Stomach smooth muscle (tissue), 2 donors: ENCODE measurements at regions not wholly inside any gene's neighbourhood (a gene's known extent, or its start where the extent isn't known, plus 50 kb on each side); places are given as distances from the start of the nearest gene placed in this dataset.
"Not testable (repeated sequence)": the region's sequence is repeated elsewhere in the genome, so short reads cannot be mapped to it uniquely, and the experiment has no call there.

Experiments
- H3K27ac ChIP-seq: one replicate; pipeline ENCODE4 v1.7.0; 2013; ENCODE audit warnings: mild to moderate bottlenecking, low read length, inconsistent platforms
- H3K27me3 ChIP-seq, 2 donors: one replicate each; pipeline ENCODE4 v1.7.0; 2013; ENCODE audit warnings: low read length in 2 of 2; ENCODE audit not compliant: insufficient read depth in 2 of 2, control insufficient read depth in 1 of 2
- H3K36me3 ChIP-seq, 2 donors: one replicate each; pipeline ENCODE4 v1.7.0; 2013; ENCODE audit warnings: low read length in 2 of 2; ENCODE audit not compliant: control insufficient read depth in 2 of 2, insufficient read depth in 2 of 2
- H3K4me1 ChIP-seq: one replicate; pipeline ENCODE4 v1.7.0; 2013; ENCODE audit warnings: low read length; ENCODE audit not compliant: control insufficient read depth, insufficient read depth
- H3K4me3 ChIP-seq, 2 donors: one replicate each; pipeline ENCODE4 v1.7.0; 2013; ENCODE audit warnings: low read length in 2 of 2
- H3K9ac ChIP-seq, 2 donors: one replicate each; pipeline ENCODE4 v1.7.0; 2013; ENCODE audit warnings: low read length in 2 of 2, mild to moderate bottlenecking in 1 of 2
- H3K9me3 ChIP-seq, 2 donors: one replicate each; pipeline ENCODE4 v1.7.0; 2013; ENCODE audit warnings: low read length in 2 of 2; ENCODE audit not compliant: control insufficient read depth in 2 of 2
- donor health status: healthy.
- donor health status: Pancreatic carcinoma.

DNA sequence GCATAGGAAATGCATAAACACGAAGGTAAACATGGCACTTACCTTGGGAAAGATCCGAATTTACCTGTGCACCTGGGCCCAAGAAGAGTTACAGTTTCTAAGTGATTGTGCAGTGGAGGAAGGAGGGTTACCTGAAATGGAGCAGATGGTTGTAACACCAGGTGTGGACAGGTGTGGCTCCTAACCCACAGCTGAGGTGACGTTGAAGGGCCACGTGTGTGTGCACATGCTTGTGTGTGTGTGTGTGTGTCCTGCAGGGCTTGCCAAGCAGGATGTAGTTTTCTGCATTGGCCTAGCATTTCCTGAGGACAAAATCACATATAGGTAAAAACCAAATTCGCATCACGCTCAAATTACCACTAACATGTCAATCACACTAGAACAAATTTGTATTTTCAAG is 240.8 kb downstream of the ANKRD60 start:
- H3K9ac ChIP-seq, result no peak overlapping the region
- no peaks in the 10 kb centered on the region for H3K4me1 ChIP-seq
- H3K9me3 ChIP-seq, result peaks cover 0 to 2% of the 10 kb centered on the region in 2 donors
- H3K4me3 ChIP-seq, result no peak overlapping the region
- no peaks in the 10 kb centered on the region for H3K27me3 ChIP-seq
- H3K27ac ChIP-seq, result no peak overlapping the region
- H3K36me3 ChIP-seq, result no peaks in the 10 kb centered on the region

DNA sequence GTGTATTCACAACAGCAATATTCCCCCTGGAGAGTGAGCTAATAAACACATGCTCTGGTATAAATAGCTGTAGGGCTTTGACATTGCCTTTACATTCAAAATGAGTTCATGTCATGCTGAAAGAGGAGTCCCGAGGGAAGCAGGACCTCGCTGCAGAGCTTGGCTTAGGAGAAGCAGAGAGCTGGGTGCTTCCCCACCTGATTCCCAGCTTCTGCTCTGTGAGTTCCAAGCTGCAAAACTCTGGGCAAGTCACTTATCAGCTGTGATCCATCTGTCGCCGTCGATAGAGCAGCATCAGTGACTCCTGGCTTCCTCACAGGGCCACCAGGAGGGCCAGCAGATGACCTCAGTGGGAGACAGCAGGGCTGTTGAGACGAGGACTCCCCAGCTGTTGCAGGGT is 241.8 kb downstream of the ANKRD60 start:
- H3K27ac ChIP-seq, result no peak overlapping the region

DNA sequence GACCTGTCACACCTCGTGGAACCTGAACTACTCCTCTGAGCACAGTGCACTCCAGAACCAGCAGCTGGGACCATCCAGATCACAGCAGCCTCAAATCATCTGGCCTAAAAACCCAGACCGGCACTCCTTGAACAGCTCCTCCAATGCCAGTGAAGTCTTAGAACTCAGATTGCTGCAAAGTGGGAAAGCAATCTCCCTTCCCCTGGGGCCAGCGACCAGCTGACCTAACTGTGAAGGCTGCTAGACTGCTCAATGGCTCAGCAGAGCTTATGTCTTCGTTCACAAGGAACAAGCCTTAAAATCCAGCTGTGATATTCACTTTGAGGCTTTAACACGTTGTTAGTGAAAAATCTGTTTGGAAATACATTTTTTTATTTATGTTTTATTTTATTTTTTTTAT is 243.2 kb downstream of the ANKRD60 start:
- Histone ChIP-seq H3K9ac (no peak overlapping the region), H3K4me1 (no peaks in the 10 kb centered on the region), H3K27me3 (no peaks in the 10 kb centered on the region), H3K4me3 (no peak overlapping the region), H3K27ac (no peak overlapping the region), H3K9me3 (no peaks in the 10 kb centered on the region), H3K36me3 (no peaks in the 10 kb centered on the region)

More for the DNA sequence above, 241.8 kb downstream of the ANKRD60 start:
- Histone ChIP-seq H3K4me3 (no peak overlapping the region), H3K27me3 (no peaks in the 10 kb centered on the region), H3K36me3 (no peaks in the 10 kb centered on the region), H3K9me3 (no peaks in the 10 kb centered on the region), H3K4me1 (no peaks in the 10 kb centered on the region), H3K9ac (no peak overlapping the region)

DNA sequence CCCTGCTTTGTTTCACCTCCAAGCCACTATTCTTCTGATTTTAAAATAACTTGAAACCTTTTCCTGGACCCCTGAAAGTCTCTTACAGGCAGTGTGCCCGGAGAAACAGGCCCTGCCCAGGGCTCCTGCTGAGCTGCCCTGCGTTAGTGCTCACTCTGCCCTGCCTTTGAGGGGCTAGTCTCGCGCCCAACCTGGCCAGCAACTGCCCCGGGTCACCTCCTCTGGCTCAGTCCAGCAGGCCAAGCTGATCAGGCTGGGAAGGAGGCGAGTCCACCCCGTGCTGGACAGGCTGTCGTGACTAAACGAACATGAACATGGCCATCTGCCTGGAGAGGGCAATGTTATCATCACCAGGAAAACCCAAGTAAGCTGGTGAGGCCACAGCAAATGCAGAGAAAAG is 245.4 kb downstream of the ANKRD60 start:
- H3K9me3 ChIP-seq, result no peaks in the 10 kb centered on the region
- no peaks in the 10 kb centered on the region for H3K36me3 ChIP-seq
- no peak overlapping the region for H3K9ac ChIP-seq
- no peak overlapping the region for H3K4me3 ChIP-seq
- no peaks in the 10 kb centered on the region for H3K4me1 ChIP-seq
- H3K27me3 ChIP-seq, result no peaks in the 10 kb centered on the region
- no peak overlapping the region for H3K27ac ChIP-seq

DNA sequence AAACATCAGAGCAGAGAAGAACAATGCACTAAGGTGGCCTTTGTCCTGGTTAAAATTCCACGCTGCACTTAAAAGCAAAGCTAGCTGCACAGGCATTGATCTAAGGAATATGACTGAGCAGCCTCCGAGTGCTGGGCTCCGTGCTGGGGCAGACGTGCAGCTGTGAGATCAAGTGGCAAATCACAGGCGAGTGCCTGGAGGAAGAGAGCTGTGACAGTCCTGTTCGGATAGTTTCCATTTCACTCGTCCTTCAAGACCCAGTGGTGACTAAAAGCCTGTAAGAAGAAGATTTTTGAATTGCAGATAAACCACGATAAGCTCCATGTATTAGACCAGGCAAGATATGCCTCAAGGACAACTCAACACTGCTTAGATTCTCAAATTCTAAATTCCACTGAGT is 247.9 kb downstream of the ANKRD60 start:
- Histone ChIP-seq H3K36me3 (no peaks in the 10 kb centered on the region), H3K9me3 (no peaks in the 10 kb centered on the region), H3K27ac (no peak overlapping the region), H3K9ac (no peak overlapping the region), H3K4me3 (no peak overlapping the region), H3K4me1 (peaks cover 5% of the 10 kb centered on the region), H3K27me3 (no peaks in the 10 kb centered on the region)

DNA sequence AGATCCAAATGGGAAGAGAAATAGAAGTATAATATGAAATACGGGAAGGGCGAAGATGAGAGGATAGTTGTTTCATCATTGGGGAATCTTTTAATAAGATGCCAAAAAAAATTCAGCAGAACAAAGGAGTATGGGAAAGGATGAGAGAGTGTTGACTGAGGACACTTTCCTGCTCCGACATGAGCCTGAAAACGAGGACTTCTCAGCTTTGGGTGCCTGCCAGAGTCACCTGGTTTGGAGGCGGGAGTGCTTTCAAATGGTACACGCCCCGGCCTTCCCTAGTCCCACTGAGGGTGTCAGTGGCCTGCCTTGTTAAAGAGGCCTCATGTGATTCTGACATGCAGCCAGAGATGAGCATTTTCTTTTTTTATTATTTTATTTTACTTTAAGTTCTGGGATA is 250.9 kb downstream of the ANKRD60 start:
- Histone ChIP-seq H3K27me3 (no peaks in the 10 kb centered on the region), H3K9me3 (no peaks in the 10 kb centered on the region), H3K4me1 (peaks cover 5% of the 10 kb centered on the region), H3K27ac (no peak overlapping the region), H3K4me3 (no peak overlapping the region), H3K9ac (no peak overlapping the region), H3K36me3 (no peaks in the 10 kb centered on the region)

DNA sequence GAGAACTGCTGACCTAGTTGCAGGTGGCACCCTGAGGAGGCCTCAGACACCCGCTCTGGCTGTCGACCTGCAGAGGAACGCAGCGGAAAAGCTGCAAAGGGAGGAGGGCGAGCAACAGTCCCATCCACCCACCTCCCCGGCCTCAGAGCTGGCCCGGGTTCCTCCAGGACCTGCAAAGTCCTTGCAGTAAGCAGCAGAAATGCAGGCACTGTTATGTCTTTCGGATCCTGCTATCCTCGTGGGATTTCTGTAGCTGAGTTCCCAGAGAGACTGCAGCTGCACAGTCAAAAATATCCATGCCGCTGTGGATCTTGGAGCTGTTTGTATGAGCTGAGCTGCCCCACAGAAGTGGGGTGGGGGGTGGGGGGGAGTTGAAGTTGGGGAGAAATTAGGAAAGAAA is 251.3 kb downstream of the ANKRD60 start:
- Histone ChIP-seq H3K36me3 (peaks cover 0 to under 1% of the 10 kb centered on the region in 2 donors), H3K9me3 (peaks cover 0 to 1% of the 10 kb centered on the region in 2 donors), H3K4me3 (no peak overlapping the region), H3K4me1 (peaks cover 5% of the 10 kb centered on the region), H3K27me3 (no peaks in the 10 kb centered on the region), H3K9ac (no peak overlapping the region), H3K27ac (no peak overlapping the region)

DNA sequence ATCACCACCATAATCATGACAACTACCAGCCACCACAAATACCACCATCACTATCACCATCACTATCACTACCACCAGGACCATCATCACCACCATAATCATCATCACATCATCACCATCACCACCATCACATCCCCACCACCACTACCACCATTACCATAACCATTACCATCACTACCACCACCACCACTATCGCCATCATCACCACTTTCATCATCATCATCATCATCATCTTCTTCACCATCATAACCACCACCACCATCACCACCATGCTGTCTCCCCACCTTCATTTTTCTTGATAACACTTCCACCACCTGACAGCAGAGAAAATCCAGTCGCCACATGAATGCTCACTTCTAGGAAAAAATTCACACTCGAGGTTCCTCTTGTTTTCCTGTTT is 253.6 kb downstream of the ANKRD60 start:
- no peaks in the 10 kb centered on the region for H3K27me3 ChIP-seq
- H3K9me3 ChIP-seq, result peaks cover 0 to 3% of the 10 kb centered on the region in 2 donors
- H3K27ac ChIP-seq, result no peak overlapping the region
- H3K36me3 ChIP-seq, result peaks cover 0 to 2% of the 10 kb centered on the region in 2 donors
- H3K4me3 ChIP-seq, result no peak overlapping the region
- H3K9ac ChIP-seq, result no peak overlapping the region
- H3K4me1 ChIP-seq, result peaks cover 5% of the 10 kb centered on the region

DNA sequence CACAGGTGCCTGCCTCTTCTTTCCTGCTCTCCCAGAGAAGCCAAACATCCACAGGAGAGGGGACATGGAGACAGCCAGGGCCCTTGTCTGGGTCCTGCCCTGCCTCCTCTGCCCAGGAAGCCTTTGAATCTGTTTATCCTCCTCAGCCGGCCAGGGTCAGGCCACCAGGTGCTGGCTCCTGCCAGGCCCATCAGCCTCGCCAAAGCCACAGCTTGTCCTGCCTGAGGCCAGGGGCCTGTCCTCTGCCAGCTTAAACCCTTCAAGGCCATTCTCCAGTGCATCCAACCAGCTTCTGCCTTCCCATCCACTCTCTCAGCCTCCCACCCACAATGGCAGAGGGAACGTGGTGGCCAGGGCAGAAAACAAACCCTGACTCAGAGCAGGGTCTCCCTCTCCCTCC is 254.6 kb downstream of the ANKRD60 start:
- Histone ChIP-seq H3K9ac (no peak overlapping the region), H3K4me1 (peaks cover 5% of the 10 kb centered on the region), H3K27ac (no peak overlapping the region), H3K4me3 (no peak overlapping the region), H3K27me3 (no peaks in the 10 kb centered on the region), H3K9me3 (peaks cover 0 to 3% of the 10 kb centered on the region in 2 donors), H3K36me3 (peaks cover 0 to 2% of the 10 kb centered on the region in 2 donors)

DNA sequence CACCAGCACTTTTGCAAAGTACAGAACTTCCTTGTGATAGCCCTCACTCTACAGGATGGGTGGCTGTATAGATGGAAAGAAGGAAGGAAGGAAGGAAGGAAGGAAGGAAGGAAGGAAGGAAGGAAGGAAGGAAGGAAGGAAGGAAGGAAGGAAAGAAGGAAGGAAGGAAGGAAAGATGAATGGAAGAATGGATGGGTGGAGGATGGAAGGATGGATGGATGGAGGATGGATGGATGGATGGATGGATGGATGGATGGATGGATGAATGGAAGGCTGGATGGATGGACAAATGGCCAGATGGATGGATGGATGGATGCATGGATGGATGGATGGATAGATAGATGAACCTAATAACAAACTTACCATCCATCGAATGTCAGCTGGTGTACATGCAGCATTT is 256.9 kb downstream of the ANKRD60 start:
- H3K27ac ChIP-seq, H3K36me3 ChIP-seq: not testable (repeated sequence)

DNA sequence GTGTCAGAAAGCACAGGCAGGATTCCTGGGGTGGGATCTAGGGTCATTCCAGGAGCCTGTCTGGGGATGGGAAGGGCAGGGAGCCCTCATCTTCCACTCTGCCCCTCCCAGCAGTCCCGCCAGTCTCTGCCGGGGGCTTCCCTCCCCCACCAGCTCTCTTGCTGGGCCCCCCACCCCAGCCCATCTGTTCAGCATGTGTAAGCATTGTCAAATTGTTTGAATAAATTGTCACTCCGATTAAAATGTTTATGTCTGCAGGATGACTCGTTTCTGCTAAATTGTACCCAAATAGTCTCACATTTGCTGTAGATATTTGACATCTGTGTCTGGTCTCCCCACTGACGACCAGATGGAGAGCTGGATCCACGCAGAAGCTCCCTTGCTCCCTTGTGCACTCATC is 257.6 kb downstream of the ANKRD60 start:
- H3K4me1 ChIP-seq, result no peaks in the 10 kb centered on the region
- H3K36me3 ChIP-seq, result peaks cover 0 to 2% of the 10 kb centered on the region in 2 donors
- H3K9me3 ChIP-seq, result peaks cover 0 to 3% of the 10 kb centered on the region in 2 donors
- H3K9ac ChIP-seq, result no peak overlapping the region
- peaks cover 0 to 4% of the 10 kb centered on the region in 2 donors for H3K27me3 ChIP-seq
- H3K4me3 ChIP-seq, result no peak overlapping the region
- no peak overlapping the region for H3K27ac ChIP-seq

More for the DNA sequence above, 256.9 kb downstream of the ANKRD60 start:
- not testable (repeated sequence) for H3K4me1 ChIP-seq, H3K4me3 ChIP-seq, H3K27me3 ChIP-seq, H3K9me3 ChIP-seq, H3K9ac ChIP-seq
